ENCODE measurements at regions not wholly inside any gene's neighbourhood (a gene's known extent, or its start where the extent isn't known, plus 50 kb on each side); places are given as distances from the start of the nearest gene placed in this dataset.

- ChIA-PET POLR2A (no interaction called here), CTCF (no interaction called here)
- intact Hi-C loops (cut with micrococcal nuclease), result no loop called here
- no peak overlapping the region for H3K4me3 Mint-ChIP-seq (ENCODE audit: unreplicated experiment)
- BruUV-seq (replicated peaks), result no TSS peak
- no peaks in the 10 kb centered on the region for H3K36me3 Mint-ChIP-seq (ENCODE audit: insufficient read depth, unreplicated experiment)
- H3K27ac Mint-ChIP-seq (ENCODE audit: low read depth, unreplicated experiment), result no peak overlapping the region
- H3K9me3 Mint-ChIP-seq (ENCODE audit: unreplicated experiment), result peaks cover 22% of the 10 kb centered on the region
- H3K27me3 Mint-ChIP-seq (ENCODE audit: insufficient read depth, unreplicated experiment), result no peaks in the 10 kb centered on the region
- TF ChIP-seq, protein P1, sequence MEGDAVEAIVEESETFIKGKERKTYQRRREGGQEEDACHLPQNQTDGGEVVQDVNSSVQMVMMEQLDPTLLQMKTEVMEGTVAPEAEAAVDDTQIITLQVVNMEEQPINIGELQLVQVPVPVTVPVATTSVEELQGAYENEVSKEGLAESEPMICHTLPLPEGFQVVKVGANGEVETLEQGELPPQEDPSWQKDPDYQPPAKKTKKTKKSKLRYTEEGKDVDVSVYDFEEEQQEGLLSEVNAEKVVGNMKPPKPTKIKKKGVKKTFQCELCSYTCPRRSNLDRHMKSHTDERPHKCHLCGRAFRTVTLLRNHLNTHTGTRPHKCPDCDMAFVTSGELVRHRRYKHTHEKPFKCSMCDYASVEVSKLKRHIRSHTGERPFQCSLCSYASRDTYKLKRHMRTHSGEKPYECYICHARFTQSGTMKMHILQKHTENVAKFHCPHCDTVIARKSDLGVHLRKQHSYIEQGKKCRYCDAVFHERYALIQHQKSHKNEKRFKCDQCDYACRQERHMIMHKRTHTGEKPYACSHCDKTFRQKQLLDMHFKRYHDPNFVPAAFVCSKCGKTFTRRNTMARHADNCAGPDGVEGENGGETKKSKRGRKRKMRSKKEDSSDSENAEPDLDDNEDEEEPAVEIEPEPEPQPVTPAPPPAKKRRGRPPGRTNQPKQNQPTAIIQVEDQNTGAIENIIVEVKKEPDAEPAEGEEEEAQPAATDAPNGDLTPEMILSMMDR (IDR thresholded peaks at IDR 0.05; ENCODE audit: unreplicated experiment), result no peak
- no peak for DNase-seq (ENCODE audit: unreplicated experiment)
- H3K4me1 Mint-ChIP-seq (ENCODE audit: insufficient read depth, unreplicated experiment), result no peaks in the 10 kb centered on the region
These were observed 831.1 kb downstream of the GALR1 start for GRCh38 chr18:78080761-78081160.

DNA sequence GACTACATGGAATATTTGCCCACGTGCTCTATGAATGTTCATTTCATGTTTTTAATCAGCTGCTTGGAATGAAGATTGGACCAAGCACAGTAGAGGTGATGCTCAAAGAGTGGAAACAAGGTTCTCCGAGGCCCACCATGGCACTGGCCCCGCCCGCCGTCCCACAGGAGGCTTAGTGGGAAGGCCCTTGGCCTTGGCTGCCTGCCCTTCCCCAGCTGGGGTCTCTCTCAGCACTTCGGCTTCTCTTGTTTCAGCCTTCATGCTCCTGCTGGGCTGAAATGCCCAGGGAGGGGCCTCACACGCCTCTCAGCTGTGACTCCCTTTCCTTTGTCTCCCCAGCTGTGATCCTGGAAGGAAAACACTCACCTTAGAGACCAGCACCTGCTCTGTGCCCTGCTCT is 833.2 kb downstream of the GALR1 start:
- POLR2A ChIA-PET, result no interaction called here
- TF ChIP-seq, protein P1 (IDR thresholded peaks at IDR 0.05; ENCODE audit: unreplicated experiment), result no peak
- intact Hi-C loops (cut with micrococcal nuclease), result no loop called here
- BruUV-seq (replicated peaks), result no TSS peak
- Mint-ChIP-seq H3K4me1 (ENCODE audit: insufficient read depth, unreplicated experiment) (no peaks in the 10 kb centered on the region), H3K27ac (ENCODE audit: low read depth, unreplicated experiment) (no peak overlapping the region), H3K27me3 (ENCODE audit: insufficient read depth, unreplicated experiment) (no peaks in the 10 kb centered on the region), H3K36me3 (ENCODE audit: insufficient read depth, unreplicated experiment) (no peaks in the 10 kb centered on the region), H3K4me3 (ENCODE audit: unreplicated experiment) (no peak overlapping the region), H3K9me3 (ENCODE audit: unreplicated experiment) (peaks cover 32% of the 10 kb centered on the region)
- no peak for DNase-seq (ENCODE audit: unreplicated experiment)
- CTCF ChIA-PET, result interaction anchor here (0.6 to 1.1 kb wide), 2 partner anchors 9 to 1414 kb away, joined by 3 to 6 read pairs; no protein-coding TSS in a partner anchor

DNA sequence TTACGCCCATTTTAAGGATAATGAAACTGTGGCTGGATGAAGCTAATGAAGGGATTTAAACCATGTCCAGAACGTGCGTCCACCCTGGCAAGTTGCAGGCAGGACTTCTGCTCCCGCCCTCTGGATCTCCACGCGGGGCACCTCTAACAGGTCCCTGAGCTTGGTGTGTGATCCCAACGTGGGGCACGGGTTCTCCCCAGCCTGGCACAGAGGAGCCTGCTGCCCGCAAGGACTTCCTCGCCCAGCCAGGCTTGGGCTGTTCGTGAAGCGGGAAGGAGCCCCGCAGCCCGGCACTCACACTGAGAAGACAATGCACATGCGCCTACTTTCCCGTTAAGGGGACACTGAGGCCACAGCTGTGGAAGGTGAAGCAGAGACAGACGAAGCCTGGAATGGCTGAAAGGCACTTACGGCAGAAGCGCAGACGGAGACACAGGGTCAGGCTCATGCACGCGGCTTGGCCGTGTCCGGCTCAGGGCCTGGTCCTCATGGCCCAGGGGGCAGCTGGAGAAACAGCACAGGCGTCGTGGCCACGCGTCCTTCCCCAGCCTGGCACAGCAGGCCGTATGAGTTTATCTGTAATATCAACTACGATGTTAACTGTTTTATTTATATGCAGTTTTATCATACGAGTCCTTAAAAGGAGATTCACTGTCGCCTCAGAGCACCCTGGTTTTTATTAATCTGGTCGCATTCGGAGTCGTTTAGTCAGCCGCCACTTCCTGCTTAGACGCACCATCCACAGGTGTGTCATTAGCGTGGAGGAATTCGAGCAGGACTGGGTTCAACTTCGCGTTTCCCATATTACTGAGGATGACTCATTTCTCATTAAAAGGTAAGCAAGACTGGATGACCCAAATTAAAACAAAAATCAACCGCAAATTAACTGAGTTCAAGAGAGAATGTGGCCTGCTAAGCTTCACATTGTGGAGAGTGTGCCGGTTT is 835.9 kb downstream of the GALR1 start:
- no peaks in the 10 kb centered on the region for H3K4me1 Mint-ChIP-seq (ENCODE audit: insufficient read depth, unreplicated experiment)
- DNase-seq (ENCODE audit: unreplicated experiment), result no peak
- no peaks in the 10 kb centered on the region for H3K27me3 Mint-ChIP-seq (ENCODE audit: insufficient read depth, unreplicated experiment)
- intact Hi-C loops (cut with micrococcal nuclease), result no loop called here
- TF ChIP-seq, protein P1 (IDR thresholded peaks at IDR 0.05; ENCODE audit: unreplicated experiment), result no peak
- ChIA-PET CTCF (interaction anchor here (0.6 kb wide), 1 partner anchor 32 kb away, joined by 3 read pairs; no protein-coding TSS in a partner anchor), POLR2A (no interaction called here)
- BruUV-seq (replicated peaks), result no TSS peak
- peaks cover 45% of the 10 kb centered on the region for H3K9me3 Mint-ChIP-seq (ENCODE audit: unreplicated experiment)
- no peak overlapping the region for H3K27ac Mint-ChIP-seq (ENCODE audit: low read depth, unreplicated experiment)
- no peaks in the 10 kb centered on the region for H3K36me3 Mint-ChIP-seq (ENCODE audit: insufficient read depth, unreplicated experiment)
- no peak overlapping the region for H3K4me3 Mint-ChIP-seq (ENCODE audit: unreplicated experiment)

DNA sequence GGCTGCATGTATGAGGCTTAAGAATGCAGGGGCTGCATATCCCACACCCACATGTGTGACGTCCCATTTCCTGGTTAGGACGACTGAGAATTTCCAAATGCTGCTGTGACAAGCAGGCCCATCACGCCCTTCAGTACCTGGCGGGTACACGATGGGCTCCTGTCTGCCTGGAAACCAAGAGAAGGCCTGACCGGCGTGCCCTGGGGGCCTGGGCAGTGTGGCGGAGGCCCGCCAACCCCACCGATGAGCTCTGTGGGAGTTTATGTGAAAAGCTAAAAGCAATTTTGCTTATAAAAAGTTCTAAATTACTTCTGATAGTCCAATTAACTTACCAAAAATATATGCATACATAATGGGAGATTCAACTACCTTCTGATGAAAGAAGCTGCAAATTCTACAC is 837.3 kb downstream of the GALR1 start:
- Mint-ChIP-seq H3K4me1 (ENCODE audit: insufficient read depth, unreplicated experiment) (no peaks in the 10 kb centered on the region), H3K9me3 (ENCODE audit: unreplicated experiment) (peaks cover 51% of the 10 kb centered on the region), H3K27me3 (ENCODE audit: insufficient read depth, unreplicated experiment) (no peaks in the 10 kb centered on the region), H3K36me3 (ENCODE audit: insufficient read depth, unreplicated experiment) (no peaks in the 10 kb centered on the region), H3K27ac (ENCODE audit: low read depth, unreplicated experiment) (no peak overlapping the region), H3K4me3 (ENCODE audit: unreplicated experiment) (no peak overlapping the region)
- ChIA-PET CTCF (no interaction called here), POLR2A (interaction anchor here (0.6 kb wide), 1 partner anchor 1531 kb away, joined by 4 read pairs; no protein-coding TSS in a partner anchor)
- TF ChIP-seq, protein P1 (IDR thresholded peaks at IDR 0.05; ENCODE audit: unreplicated experiment), result no peak
- DNase-seq (ENCODE audit: unreplicated experiment), result no peak
- intact Hi-C loops (cut with micrococcal nuclease), result no loop called here
- no TSS peak for BruUV-seq (replicated peaks)

Data from MCF 10A (cell line).